Uterus (tissue), 2 donors: ENCODE measurements at regions not wholly inside any gene's neighbourhood (a gene's known extent, or its start where the extent isn't known, plus 50 kb on each side); places are given as distances from the start of the nearest gene placed in this dataset.

Experiments
- CTCF ChIP-seq, 4 experiments: fragments of 200-600 bp in 2 of 4; fragments of 450-650 bp in 2 of 4; sonication (generic) in 2 of 4; IDR thresholded peaks; one replicate each; pipeline ENCODE4 v1.5.1; 2016 to 2019; ENCODE audit warnings: antibody characterized with exemption in 4 of 4, mild to moderate bottlenecking in 2 of 4, moderate library complexity in 1 of 4
- POLR2A ChIP-seq, 2 donors: fragments of 450-650 bp; IDR thresholded peaks; one replicate each; pipeline ENCODE4 v1.6.1; 2016; ENCODE audit warnings: antibody characterized with exemption in 2 of 2, mild to moderate bottlenecking in 1 of 2, moderate library complexity in 1 of 2

GRCh38 chr1:181985281-181985680 is 76.2 kb downstream of the ZNF648 start:
- TF ChIP-seq CTCF (IDR thresholded peaks at IDR 0.05) (no peak), POLR2A (IDR thresholded peaks at IDR 0.05) (no peak)
